NCI-H2196 treated with DMSO at 0.1 percent for 48 hours (cell line): ENCODE measurements at regions not wholly inside any gene's neighbourhood (a gene's known extent, or its start where the extent isn't known, plus 50 kb on each side); places are given as distances from the start of the nearest gene placed in this dataset.

ENCODE experiments used
- DNase-seq: peaks from one replicate; lab custom pipeline; 2025; ENCODE audit not compliant: unreplicated experiment; lab: John Stamatoyannopoulos, UW

GRCh38 chr1:208537198-208537597, 293.0 kb upstream of the PLXNA2 start:
- DNase-seq: no peak

- no peak for DNase-seq
These were observed 293.9 kb upstream of the PLXNA2 start for GRCh38 chr1:208538078-208538477.

- no peak for DNase-seq
These were observed 294.4 kb upstream of the PLXNA2 start for GRCh38 chr1:208538587-208538986.

DNA sequence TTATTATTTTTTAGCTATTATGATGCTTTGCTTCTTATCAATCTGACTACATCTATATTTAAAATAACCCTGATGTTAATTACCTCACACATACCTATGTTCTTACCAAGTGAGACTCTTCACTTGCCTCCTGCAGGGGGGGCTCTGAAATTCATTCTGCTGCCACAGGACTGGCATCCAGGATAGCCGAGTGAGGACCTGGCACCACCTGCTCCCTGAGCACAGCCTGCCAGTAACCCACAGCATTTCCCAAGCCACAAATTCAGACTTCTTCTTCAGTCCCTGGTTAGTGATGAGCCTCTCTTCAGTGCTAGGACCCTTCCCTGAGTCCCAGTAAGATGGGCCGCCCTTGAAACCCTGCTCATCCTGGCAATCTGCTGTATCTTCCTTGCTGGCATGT, 296.5 kb upstream of the PLXNA2 start:
- DNase-seq: no peak

DNA sequence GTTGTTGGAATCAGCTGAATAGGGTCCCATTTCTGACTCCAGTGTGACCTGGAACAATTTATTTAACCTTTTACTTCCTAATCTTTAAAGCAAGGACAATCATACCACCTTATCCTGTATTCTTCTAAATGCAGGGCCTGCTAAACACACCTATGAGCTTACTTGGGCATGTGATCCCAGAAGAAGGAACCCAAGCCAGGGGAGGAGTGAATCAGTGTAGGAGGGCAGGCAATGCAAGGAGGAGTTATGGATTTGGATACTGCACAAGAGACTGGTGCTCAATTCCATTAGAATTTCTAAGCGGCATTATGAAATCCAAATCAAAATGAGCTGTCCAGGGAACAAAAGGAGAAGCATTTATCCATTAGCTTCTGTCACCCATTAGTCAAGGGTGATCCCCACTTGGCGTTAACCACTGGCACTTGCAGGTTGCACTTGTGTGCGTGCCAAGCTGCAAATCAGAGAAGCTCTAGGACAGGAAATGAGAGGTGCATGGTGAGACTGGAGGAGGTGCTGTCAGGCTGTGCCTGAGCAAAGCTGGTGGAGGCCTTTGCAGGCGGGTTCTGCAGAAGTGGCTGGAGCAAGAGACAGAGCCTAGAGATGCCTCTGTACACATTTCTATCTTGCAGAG, 297.2 kb upstream of the PLXNA2 start:
- no peak for DNase-seq

DNA sequence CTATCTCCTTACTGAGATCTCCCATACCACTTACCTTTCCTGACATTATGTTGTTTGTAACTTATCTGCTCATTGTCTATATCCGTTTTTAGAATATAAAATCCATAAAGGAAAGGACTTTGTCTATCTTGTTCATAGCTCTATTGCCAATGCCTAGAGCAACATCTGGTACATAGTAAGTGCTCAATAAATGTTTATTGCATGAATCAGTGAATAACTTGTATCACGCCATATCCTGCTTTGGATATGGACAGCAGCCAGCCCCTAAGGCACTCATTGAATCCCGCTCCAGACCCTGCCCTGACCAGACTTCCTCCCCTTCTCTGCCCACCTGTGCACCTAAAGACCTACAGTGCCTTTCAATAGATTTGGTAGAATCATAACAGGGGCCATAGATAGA, 298.1 kb upstream of the PLXNA2 start:
- no peak for DNase-seq

GRCh38 chr1:208544053-208544452, 299.9 kb upstream of the PLXNA2 start:
- no peak for DNase-seq

- DNase-seq: no peak
These were observed 300.6 kb upstream of the PLXNA2 start for GRCh38 chr1:208544794-208545193.

DNA sequence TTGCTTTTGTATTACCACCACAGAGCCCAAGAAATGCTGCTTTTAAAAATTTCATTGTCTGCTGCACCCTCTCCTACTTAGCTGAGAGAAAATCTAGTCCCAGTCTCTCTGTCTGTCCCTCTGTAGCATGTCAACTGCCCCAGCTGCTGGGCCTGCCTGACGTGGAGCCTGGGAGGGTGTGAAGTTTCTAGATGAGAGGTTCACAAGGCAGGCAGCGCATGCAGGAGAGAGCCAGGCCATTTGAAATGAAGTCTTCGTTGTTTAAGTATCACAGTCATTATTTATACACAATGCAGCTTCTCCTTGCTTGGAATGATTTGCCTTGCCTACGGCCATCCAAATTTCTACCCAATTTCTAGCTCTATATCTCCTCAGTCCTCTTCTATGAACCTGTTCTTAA, 306.8 kb upstream of the PLXNA2 start:
- no peak for DNase-seq

DNA sequence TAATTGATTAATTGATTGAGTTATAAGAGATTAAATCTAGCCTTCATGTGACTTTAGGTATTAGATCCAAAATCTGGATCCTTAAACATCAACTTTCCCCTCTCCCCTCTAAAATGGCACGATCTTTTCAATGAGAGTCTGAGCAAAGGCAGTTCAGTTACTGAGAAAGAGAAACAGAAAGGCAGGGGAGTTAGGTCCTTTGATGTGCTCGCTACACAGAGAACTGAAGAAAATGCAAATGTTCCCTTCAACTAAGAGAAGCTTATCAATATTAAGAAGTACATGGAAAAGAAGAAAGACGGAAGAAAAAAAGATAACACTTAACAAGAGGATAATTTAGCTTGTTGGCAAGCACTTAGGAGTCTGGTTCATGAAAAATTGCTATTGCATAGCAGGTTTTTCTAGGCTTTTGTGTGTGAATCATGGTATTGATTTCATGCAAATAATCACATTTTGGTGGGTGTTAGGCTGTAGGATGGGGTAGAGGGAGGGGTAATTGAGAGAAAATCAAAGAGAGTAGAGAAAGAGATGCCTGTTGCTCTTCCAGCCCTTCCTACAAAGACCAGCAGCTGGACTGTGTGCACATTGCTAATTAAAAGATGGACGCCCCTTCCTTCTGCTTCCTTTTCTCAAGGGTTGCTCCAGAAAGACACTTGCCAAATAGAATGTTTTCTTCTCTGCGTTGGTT, 307.6 kb upstream of the PLXNA2 start:
- no peak for DNase-seq

DNA sequence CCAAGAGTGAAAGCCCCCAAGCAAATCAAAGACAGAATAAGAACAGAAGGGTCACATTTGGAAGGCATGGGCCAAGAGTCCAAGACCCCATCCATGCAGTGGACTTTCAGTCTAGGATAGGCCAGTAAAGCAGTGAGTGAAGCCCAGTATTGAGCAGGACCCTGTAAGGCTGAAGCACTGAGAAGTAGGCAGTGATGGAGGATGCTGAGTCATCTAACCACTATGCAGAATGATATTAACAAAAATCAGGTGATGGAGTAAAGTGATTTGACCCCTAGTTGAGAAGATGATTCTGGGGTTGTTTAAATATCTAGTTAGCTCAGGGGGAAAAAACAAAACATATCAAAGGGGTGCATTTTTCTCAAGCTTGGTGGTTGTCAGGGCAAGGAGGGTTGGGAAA, 308.7 kb upstream of the PLXNA2 start:
- no peak for DNase-seq

DNA sequence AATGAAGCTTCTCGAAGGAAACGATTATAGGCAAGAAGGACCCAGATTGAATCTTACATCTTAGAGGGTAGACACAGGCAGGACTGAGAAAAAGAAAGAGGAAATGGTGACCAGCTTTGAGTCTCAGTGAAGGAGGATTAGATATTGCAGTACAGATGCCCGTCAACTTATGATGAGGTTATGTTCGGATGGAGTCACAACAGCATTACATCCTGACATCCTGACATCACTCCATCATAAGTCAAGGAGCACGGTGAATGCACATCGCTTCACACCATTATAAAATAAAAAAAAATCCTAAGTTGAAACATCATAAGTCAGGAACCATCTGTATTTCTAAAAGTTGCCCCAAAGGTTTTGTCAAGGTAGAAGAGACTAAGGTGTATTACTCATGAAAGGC, 312.3 kb upstream of the PLXNA2 start:
- no peak for DNase-seq

- no peak for DNase-seq
These were observed 313.0 kb upstream of the PLXNA2 start for GRCh38 chr1:208557046-208557722.

GRCh38 chr1:208557723-208558094, 313.5 kb upstream of the PLXNA2 start:
- DNase-seq: no peak

DNA sequence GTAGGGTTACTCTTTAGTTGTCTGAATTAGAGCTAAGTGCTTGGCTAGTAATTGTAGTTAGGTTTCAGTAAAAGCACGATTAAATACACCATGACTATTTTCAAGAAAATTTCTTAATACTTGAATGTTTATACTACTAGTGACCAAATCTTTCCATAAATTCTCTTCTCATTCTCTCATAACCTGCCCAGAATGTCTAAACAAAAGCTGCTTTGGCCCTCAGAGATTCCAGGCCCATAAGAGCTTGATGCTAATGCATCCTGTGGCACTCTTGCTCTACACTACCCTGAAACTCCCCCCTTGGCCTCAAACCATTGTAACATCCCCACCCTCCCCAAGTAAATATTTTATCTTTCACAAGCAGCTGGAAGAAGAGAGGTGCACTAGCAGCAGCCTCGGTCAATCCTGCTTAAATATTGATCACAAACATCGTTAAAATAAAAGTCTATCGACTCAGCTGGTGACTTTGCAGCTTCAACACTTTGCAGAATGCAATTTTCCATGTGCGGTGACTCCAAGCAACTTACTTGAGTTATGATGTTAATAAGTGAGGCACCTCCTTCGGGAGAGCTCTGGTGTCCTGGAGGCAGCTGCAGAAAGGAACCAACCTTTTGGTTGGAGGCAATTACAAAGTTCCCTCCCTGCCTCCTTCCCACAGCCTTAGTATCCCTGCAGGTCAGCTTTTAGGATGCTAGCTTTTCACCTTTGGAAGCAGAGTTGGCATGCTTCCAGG, 315.6 kb upstream of the PLXNA2 start:
- no peak for DNase-seq

- DNase-seq: no peak
These were observed 318.2 kb upstream of the PLXNA2 start for GRCh38 chr1:208562151-208562960.

DNA sequence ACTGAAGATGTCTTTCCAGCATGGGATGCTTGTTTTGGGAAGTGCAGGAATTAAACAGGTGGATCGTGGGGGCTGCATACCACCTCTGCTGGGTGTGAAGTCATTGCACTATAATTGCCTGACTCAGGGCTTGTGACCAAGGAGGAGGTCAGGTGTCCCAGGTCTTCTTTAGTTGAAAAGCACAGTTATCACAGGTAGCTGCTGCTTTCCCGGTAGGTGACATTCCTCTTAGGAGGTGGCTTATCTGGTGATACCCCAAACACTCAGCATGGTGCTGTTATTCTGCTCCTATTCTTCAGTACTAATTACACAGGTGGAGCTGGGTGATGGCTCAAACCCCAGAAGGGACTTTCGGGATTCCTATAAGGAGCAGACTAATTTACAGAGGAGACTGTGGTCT, 320.3 kb upstream of the PLXNA2 start:
- no peak for DNase-seq

DNA sequence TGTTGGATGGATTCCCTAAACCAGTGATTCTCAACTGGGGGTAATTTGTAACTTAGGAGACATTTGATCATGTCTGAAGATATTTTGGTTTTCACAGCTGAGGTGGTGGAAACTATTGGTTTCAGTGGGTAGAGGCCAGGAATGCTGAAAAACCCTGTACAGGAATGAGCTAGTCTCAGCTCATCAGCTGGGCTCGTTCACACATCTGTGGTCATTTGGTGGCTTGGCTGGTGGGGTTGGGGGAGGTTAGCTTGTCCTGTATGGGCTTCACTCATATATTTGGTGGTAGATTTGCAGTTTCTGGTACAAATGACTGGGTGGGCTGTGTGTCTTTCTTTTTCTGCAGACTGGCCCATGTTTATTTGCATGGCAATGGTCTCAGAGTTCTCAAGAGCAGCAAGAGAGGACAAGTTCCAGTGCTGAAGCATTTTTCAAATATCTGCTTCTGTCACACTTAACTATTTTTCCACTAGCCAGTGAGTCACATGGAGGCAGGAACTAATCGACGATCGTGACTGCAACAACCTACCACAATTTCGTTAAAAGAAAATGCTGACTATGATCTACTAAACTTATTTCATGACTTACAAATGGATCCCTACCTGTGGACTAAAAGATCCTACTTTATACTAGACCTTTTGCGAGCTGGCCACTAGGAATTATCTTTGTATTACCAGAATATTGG, 321.7 kb upstream of the PLXNA2 start:
- no peak for DNase-seq

- no peak for DNase-seq
These were observed 325.0 kb upstream of the PLXNA2 start for GRCh38 chr1:208569181-208569580.

- no peak for DNase-seq
These were observed 326.2 kb upstream of the PLXNA2 start for GRCh38 chr1:208570362-208570761.
